ENCODE measurements at regions not wholly inside any gene's neighbourhood (a gene's known extent, or its start where the extent isn't known, plus 50 kb on each side); places are given as distances from the start of the nearest gene placed in this dataset.

- H2BK15ac ChIP-seq (ENCODE audit: low read depth, low read length): no peak overlapping the region
- H2AFZ ChIP-seq (ENCODE audit: low read length): no peak overlapping the region
- H3K23me2 ChIP-seq (ENCODE audit: insufficient read length, low read depth, low read length, poor library complexity, severe bottlenecking): no peaks in the 10 kb centered on the region
- no peaks in the 10 kb centered on the region for H3K9me3 ChIP-seq (ENCODE audit: control insufficient read depth, low read depth, low read length)
- no peak overlapping the region for H2AK5ac ChIP-seq (ENCODE audit: insufficient read length, low read length)
- H3K79me1 ChIP-seq (ENCODE audit: insufficient read depth, low read depth, low read length, poor library complexity, severe bottlenecking): no peaks in the 10 kb centered on the region
- no peak overlapping the region for H3K56ac ChIP-seq (ENCODE audit: insufficient read length, low read depth, low read length)
- TF ChIP-seq, protein P1, sequence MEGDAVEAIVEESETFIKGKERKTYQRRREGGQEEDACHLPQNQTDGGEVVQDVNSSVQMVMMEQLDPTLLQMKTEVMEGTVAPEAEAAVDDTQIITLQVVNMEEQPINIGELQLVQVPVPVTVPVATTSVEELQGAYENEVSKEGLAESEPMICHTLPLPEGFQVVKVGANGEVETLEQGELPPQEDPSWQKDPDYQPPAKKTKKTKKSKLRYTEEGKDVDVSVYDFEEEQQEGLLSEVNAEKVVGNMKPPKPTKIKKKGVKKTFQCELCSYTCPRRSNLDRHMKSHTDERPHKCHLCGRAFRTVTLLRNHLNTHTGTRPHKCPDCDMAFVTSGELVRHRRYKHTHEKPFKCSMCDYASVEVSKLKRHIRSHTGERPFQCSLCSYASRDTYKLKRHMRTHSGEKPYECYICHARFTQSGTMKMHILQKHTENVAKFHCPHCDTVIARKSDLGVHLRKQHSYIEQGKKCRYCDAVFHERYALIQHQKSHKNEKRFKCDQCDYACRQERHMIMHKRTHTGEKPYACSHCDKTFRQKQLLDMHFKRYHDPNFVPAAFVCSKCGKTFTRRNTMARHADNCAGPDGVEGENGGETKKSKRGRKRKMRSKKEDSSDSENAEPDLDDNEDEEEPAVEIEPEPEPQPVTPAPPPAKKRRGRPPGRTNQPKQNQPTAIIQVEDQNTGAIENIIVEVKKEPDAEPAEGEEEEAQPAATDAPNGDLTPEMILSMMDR (conservative IDR thresholded peaks at IDR 0.05): no peak
- Mint-ChIP-seq H3K27ac (no peak overlapping the region), H3K36me3 (ENCODE audit: insufficient read depth in 1 of 3, low read depth in 3 of 3) (no peaks in the 10 kb centered on the region), H3K27me3 (ENCODE audit: low read depth) (no peaks in the 10 kb centered on the region), H3K4me1 (no peaks in the 10 kb centered on the region), H3K9me3 (no peaks in the 10 kb centered on the region), H3K4me3 (no peak overlapping the region)
- H3K27me3 ChIP-seq (ENCODE audit: insufficient read depth, low read length): no peaks in the 10 kb centered on the region
- no peak overlapping the region for H2BK5ac ChIP-seq (ENCODE audit: insufficient read length, low read length)
- DNase-seq: no peak
- no peak overlapping the region for H3K9ac ChIP-seq (ENCODE audit: extremely low read depth, insufficient read length, low read length)
- no peak overlapping the region for H2BK120ac ChIP-seq (ENCODE audit: low read depth, low read length, poor library complexity, severe bottlenecking)
- no peak overlapping the region for H3K4ac ChIP-seq (ENCODE audit: low read depth, low read length)
- H3K27ac ChIP-seq (ENCODE audit: insufficient read length, low read depth, low read length): no peak overlapping the region
- no peak overlapping the region for H3T11ph ChIP-seq (ENCODE audit: low read length)
- H4K20me1 ChIP-seq (ENCODE audit: control insufficient read depth, insufficient read depth, insufficient read length): no peaks in the 10 kb centered on the region
- H3K14ac ChIP-seq (ENCODE audit: insufficient read depth, low read length): no peak overlapping the region
- no peak overlapping the region for H2BK12ac ChIP-seq (ENCODE audit: insufficient read length, low read depth, low read length)
- H4K8ac ChIP-seq (replicated peaks; ENCODE audit: insufficient read length, low read depth, low read length): no peak overlapping the region
- H3K79me2 ChIP-seq (ENCODE audit: insufficient read depth, low read length): no peaks in the 10 kb centered on the region
- no peak overlapping the region for H3K23ac ChIP-seq (ENCODE audit: insufficient read length, low read depth, low read length)
- H4K5ac ChIP-seq (ENCODE audit: insufficient read length, low read depth, low read length): no peak overlapping the region
- no peaks in the 10 kb centered on the region for H3K4me1 ChIP-seq (ENCODE audit: insufficient read depth, low read length)
- no peak overlapping the region for H4K91ac ChIP-seq (ENCODE audit: insufficient read length, low read depth, low read length)
- H2BK20ac ChIP-seq (ENCODE audit: low read depth, low read length, poor library complexity, severe bottlenecking): no peak overlapping the region
- no peak overlapping the region for H3K18ac ChIP-seq (ENCODE audit: insufficient read length, low read depth, low read length)
- H3K4me2 ChIP-seq (ENCODE audit: insufficient read depth, insufficient read length, low read length): no peak overlapping the region
Measured at GRCh38 chr1:191519519-191519918, 638.7 kb upstream of the RGS18 start.
